Natural killer cell (primary cell): ENCODE measurements at regions not wholly inside any gene's neighbourhood (a gene's known extent, or its start where the extent isn't known, plus 50 kb on each side); places are given as distances from the start of the nearest gene placed in this dataset.

Experiments
- ATAC-seq, 3 donors: fragments of 150-1000 bp in 2 of 3; fragments of 200-7000 bp in 1 of 3; cut with Tn5 transposase; 1 replicate in 1 of 3; 2 replicates in 2 of 3; pipeline ENCODE4 v1.10.0; 2021; ENCODE audit warnings: mild to moderate bottlenecking in 2 of 3, moderate library complexity in 2 of 3
- DNase-seq, 2 donors: peaks; one replicate each; pipeline versions ENCODE4 v3.0.0 to v3.0.0-alpha.2; 2013 to 2021; ENCODE audit warnings: mixed read lengths in 1 of 2
- H3K27ac ChIP-seq: one replicate; pipeline ENCODE4 v1.5.1; 2013; ENCODE audit warnings: mild to moderate bottlenecking, low read length
- H3K27me3 ChIP-seq: one replicate; pipeline ENCODE4 v1.6.1; 2013; ENCODE audit warnings: low read length; ENCODE audit not compliant: control insufficient read depth, insufficient read depth
- H3K36me3 ChIP-seq: one replicate; pipeline ENCODE4 v1.6.1; 2013; ENCODE audit warnings: low read length; ENCODE audit not compliant: control insufficient read depth, insufficient read depth
- H3K4me1 ChIP-seq: one replicate; pipeline ENCODE4 v1.6.1; 2013; ENCODE audit warnings: low read length; ENCODE audit not compliant: control insufficient read depth, insufficient read depth
- H3K4me3 ChIP-seq: one replicate; pipeline ENCODE4 v1.5.1; 2013; ENCODE audit warnings: low read length
- H3K9me3 ChIP-seq: one replicate; pipeline ENCODE4 v1.6.1; 2013; ENCODE audit warnings: low read length; ENCODE audit not compliant: control insufficient read depth, insufficient read depth
- H3K27ac Mint-ChIP-seq, 2 donors: one replicate each; pipeline ENCODE4 v1.8.0; 2022; ENCODE audit warnings: mild to moderate bottlenecking in 2 of 2, mixed read lengths in 2 of 2, moderate library complexity in 1 of 2
- H3K27me3 Mint-ChIP-seq, 2 donors: one replicate each; pipeline ENCODE4 v1.8.0; 2022; ENCODE audit warnings: low read depth in 2 of 2, mixed read lengths in 2 of 2
- H3K36me3 Mint-ChIP-seq: one replicate; pipeline ENCODE4 v1.8.0; 2022; ENCODE audit warnings: mixed read lengths
- H3K4me1 Mint-ChIP-seq, 2 donors: one replicate each; pipeline ENCODE4 v1.8.0; 2022; ENCODE audit warnings: mixed read lengths in 2 of 2
- H3K4me3 Mint-ChIP-seq: one replicate; pipeline ENCODE4 v1.8.0; 2022; ENCODE audit warnings: mild to moderate bottlenecking, moderate library complexity, mixed read lengths
- H3K9me3 Mint-ChIP-seq, 2 donors: one replicate each; pipeline ENCODE4 v1.8.0; 2022; ENCODE audit warnings: mixed read lengths in 2 of 2
- WGBS: methylation state at CpG from one replicate; pipeline ENCODE4 v1.1.7; 2013; ENCODE audit warnings: missing lambda C conversion rate; ENCODE audit not compliant: insufficient coverage; 5-methylcytosine and 5-hydroxymethylcytosine counted together
- intact Hi-C: fragments of 100-400 bp; cut with micrococcal nuclease; formaldehyde crosslinking; loops from one replicate; pipeline ENCODE4 v1.14.2; 2022
- TF ChIP-seq, protein P1 (sequence below): fragments of 200-600 bp; IDR thresholded peaks from one replicate; pipeline ENCODE4 v1.8.0; 2022; ENCODE audit warnings: antibody characterized with exemption

DNA sequence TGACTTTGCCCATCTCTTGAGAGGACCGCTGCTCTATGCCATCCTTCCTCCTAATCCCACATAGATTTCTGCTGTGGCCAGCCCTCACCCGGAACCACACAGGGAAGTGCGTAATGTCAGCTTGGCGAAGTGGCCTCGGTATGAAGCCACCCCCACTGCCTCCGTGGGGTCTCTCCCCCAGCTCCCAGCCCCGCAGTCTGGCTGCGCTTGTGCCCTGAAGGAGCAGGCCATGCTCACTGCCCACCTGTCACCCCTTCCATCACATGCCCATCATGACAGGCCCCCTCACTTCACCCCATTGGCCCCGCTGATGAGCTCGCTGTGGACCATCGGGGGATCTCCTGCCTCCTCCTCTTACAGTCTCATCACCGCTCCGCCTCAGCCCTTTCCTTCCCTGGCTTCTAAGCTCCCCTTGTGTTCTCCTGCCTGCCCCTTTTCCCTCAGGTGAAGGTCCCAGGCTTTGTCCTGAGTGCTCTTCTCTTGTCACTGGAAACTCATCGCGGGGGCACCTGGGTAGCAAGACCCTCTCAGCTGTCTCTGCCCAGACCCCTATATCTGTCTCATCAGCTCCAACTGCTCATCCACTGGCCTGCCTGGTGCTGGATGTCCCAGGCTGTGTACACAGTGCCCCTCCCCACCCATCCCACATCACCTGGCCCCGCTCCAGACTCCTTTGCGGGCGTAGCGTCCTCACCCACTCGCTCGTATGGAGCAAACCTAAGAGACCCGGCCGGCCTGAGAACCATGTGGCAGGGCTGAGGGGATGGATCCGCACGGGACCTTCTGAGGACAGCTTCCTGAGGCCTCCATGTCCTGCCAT, 81.7 kb downstream of the GLI2 start:
- DNase-seq (no peak), ATAC-seq (peak in 1 of 3 donors; percentile 12)
- H3K27me3 ChIP-seq = no peaks in the 10 kb centered on the region
- Mint-ChIP-seq H3K4me3 (no peak overlapping the region), H3K27me3 (peaks cover 0 to 3% of the 10 kb centered on the region in 2 donors), H3K4me1 (no peaks in the 10 kb centered on the region), H3K36me3 (no peaks in the 10 kb centered on the region), H3K9me3 (no peaks in the 10 kb centered on the region), H3K27ac (no peak overlapping the region)
- no peak overlapping the region for H3K4me3 ChIP-seq
- WGBS = 93% methylated on average over 25 of the region's 25 CpGs
- no peaks in the 10 kb centered on the region for H3K4me1 ChIP-seq
- H3K9me3 ChIP-seq = no peaks in the 10 kb centered on the region
- no peak overlapping the region for H3K27ac ChIP-seq
- TF ChIP-seq, protein P1, sequence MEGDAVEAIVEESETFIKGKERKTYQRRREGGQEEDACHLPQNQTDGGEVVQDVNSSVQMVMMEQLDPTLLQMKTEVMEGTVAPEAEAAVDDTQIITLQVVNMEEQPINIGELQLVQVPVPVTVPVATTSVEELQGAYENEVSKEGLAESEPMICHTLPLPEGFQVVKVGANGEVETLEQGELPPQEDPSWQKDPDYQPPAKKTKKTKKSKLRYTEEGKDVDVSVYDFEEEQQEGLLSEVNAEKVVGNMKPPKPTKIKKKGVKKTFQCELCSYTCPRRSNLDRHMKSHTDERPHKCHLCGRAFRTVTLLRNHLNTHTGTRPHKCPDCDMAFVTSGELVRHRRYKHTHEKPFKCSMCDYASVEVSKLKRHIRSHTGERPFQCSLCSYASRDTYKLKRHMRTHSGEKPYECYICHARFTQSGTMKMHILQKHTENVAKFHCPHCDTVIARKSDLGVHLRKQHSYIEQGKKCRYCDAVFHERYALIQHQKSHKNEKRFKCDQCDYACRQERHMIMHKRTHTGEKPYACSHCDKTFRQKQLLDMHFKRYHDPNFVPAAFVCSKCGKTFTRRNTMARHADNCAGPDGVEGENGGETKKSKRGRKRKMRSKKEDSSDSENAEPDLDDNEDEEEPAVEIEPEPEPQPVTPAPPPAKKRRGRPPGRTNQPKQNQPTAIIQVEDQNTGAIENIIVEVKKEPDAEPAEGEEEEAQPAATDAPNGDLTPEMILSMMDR = no peak
- no peaks in the 10 kb centered on the region for H3K36me3 ChIP-seq
- intact Hi-C loops = no loop called here

DNA sequence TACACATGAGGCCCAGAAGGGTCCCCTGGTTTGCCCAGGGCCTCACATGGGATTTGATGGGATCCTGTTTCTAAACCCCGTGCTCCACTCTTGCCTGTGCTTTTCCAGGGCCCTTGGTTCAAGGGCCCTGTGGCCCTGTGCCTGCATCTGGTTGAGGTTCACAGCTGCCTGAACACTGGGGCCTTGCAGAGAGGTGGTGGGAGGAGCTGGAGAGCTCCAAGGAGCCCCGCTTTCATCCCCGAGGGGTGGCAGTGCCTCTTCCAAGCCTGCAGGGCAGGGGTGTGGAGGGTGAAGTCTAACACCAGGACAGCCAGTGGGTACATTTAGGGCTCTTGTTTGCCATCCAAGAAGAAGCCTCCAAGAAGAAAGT, 82.3 kb downstream of the GLI2 start:
- ATAC-seq (peak in 1 of 3 donors; percentile 4), DNase-seq (no peak)
- intact Hi-C loops = no loop called here
- Histone ChIP-seq H3K4me3 (no peak overlapping the region), H3K36me3 (no peaks in the 10 kb centered on the region), H3K9me3 (no peaks in the 10 kb centered on the region), H3K27ac (no peak overlapping the region), H3K4me1 (no peaks in the 10 kb centered on the region), H3K27me3 (no peaks in the 10 kb centered on the region)
- no peaks in the 10 kb centered on the region for H3K36me3 Mint-ChIP-seq
- H3K9me3 Mint-ChIP-seq = no peaks in the 10 kb centered on the region
- peaks cover 0 to 3% of the 10 kb centered on the region in 2 donors for H3K27me3 Mint-ChIP-seq
- TF ChIP-seq, protein P1 = no peak
- 87% methylated on average over 3 of the region's 3 CpGs for WGBS
- no peak overlapping the region for H3K27ac Mint-ChIP-seq
- H3K4me3 Mint-ChIP-seq = no peak overlapping the region
- no peaks in the 10 kb centered on the region for H3K4me1 Mint-ChIP-seq

DNA sequence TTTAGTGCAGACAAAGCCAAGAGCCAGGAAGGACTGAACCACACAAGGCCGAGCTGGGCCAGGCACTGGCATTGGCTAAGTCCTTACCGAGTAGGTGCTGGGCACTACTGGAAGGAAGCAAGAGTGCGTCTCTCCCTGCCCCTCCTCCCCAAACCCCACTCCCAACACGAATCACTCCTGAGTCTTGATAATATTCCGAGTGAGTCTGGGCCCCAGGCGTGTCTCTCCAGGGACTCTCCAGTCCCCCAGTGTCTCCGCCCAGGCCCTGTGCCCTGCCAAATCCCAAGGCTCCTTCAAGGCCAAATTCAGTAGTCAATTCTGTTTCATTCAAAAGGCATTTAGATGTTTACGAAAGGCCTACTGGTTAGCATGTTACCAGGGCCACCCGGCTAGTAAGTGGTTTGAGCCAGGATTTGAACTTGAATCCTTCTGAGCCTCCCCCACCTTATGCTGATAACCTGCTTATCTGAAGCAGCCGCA, 82.8 kb downstream of the GLI2 start:
- Histone ChIP-seq H3K4me1 (no peaks in the 10 kb centered on the region), H3K27ac (no peak overlapping the region), H3K36me3 (no peaks in the 10 kb centered on the region), H3K4me3 (no peak overlapping the region), H3K27me3 (no peaks in the 10 kb centered on the region), H3K9me3 (no peaks in the 10 kb centered on the region)
- Mint-ChIP-seq H3K9me3 (no peaks in the 10 kb centered on the region), H3K4me3 (no peak overlapping the region), H3K4me1 (no peaks in the 10 kb centered on the region), H3K36me3 (no peaks in the 10 kb centered on the region), H3K27ac (no peak overlapping the region), H3K27me3 (peaks cover 0 to 3% of the 10 kb centered on the region in 2 donors)
- intact Hi-C loops = no loop called here
- TF ChIP-seq, protein P1 = no peak
- no peak for ATAC-seq
- 85% methylated on average over 10 of the region's 10 CpGs for WGBS
- DNase-seq = no peak
